Inferior parietal cortex (tissue), 1 donor: ENCODE measurements at regions not wholly inside any gene's neighbourhood (a gene's known extent, or its start where the extent isn't known, plus 50 kb on each side); places are given as distances from the start of the nearest gene placed in this dataset.

Source experiments
- DNase-seq: peaks from one replicate; pipeline ENCODE4 v3.0.0-alpha.2; 2016; ENCODE audit errors: extremely low spot score

DNA sequence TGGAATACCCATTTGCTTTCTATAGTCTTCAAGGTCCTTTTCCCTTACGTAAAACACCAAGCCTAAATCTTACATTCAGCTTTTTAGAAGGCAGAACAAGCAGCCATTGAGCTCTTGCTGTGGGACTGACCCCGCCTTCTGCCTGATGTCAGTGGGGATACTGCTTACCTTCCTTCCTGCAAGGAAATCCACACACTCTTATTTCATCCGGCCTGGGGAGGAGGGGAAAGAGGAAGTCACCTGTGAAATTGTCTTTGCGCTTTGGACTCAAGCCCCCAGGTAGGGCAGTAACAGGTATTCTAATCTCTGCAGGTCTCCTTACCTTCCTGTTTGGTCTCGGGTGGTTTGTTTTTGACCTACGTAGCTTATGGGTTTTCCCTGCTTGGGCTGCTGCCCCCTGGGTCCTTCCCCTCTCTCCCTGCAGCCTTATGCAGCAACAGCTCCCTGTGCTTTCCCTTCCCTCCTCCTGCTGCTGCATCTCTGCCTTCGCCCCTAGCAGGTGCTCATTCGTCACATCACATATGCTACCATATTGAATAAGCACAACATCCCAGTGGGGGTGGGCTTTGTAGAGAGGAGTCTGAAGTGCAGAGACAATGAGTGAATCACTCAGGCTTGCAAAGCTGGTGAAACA lies 402.5 kb upstream of the TRIB2 start:
- DNase-seq: no peak

DNA sequence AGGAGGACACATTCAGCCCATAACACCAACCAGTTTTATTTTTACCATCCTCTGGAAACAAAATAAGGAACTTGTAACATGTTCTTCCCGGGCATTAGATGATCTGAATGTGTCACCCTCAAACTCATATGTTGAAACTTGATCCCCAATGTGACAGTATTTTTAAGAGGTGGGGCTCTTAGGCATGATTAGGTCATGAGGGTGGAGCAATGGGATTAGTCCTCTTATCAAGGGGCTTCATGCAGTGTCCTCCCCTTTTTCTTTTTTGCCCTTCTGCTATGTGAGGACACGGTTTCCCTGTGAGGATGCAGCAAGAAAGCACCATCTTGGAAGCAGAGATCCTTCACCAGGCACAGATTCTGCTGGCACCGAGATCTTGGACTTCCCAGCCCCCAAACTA lies 401.5 kb upstream of the TRIB2 start:
- DNase-seq: no peak

DNA sequence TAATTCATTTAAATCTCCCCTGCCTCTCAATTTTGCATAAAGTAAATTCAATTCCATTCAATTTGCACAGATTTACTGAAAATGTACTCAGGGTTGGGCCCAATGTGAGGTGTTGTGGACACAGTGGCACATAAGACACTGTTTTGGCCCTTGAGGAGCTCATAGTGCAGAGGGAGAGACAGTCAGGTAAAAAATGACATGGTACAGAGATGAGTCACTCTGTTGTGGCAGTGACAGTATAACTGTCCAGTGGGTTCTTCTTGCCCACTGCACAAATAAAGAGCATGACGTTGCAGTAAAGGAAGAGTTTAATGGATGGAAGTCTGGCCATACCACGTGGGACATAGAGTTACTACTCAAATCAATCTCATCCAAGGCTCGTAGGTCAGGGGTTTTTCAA lies 400.3 kb upstream of the TRIB2 start:
- no peak for DNase-seq

DNA sequence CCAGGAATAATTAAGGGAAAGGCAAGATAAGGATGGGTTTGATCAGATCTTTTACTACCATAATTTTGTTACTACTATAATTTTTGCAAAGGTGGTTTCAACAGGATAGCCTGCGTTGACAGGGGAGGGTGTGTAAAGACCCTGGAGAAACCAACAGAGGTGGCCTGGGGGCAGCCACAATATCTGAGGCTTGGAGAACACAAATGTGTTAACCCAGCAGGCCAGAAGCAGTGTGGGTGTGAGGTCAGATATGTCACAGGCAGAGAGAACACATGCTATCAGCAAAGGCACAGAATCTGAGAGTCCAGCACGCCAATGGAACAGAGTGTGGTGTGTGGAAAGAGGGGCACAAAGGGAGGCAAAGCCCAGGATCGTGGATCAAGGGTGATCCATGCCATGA lies 399.4 kb upstream of the TRIB2 start:
- DNase-seq: no peak

DNA sequence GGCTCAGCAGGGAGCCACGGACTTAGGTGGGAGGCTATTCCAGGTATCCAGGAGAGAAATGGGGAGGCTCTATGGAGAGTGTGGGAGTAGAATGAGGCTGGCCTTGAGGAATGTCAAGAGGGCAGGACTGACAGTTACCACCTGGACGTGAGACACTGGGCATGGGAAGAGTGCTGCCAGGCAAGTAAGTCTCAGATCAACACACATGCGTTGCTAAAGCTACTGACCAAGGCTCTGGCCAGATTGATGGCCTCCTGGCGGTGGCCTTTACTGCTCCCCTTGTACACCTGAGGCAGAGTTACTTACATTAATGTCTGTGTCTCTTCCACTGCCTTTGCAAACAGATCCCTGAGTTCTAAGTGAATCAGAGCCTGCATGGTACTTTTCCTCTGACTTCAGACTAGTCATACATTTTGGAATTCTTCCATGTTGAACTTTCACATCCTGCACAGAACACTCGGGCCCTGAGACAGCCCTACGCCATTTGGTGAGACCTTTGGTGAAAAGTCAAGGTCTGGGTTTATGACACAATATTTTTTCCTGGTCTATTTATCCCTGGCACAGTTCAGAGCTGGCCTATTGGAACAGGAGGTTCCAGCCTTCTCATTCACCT lies 398.8 kb upstream of the TRIB2 start:
- DNase-seq: no peak

DNA sequence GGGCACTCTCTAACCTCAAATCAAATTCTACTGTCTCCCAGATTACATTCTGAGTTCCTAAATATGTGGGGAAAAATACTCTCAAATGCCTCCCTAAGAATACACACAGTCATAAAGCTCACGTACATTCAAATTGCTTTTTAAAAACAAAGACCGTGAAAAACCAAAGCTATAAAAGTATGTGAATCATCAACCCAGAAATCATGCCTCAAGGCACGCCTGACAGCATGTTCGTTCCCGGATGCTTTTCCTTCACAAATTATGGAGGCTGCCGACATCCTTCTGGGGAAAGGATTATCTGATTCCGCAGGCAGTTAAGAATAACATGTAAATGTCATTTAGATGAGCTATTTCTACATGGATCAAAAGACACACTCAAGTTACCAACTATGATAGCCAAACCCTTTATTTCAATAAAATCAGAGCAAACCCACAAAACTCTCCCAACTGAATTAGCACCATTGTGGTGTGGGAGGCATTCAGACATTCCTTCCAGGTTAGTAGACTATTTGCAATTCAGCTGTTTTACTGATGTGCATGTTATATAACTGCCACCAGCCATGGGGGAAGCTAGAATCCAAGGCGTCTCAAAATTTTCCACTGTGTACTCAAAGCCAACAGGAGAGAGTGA lies 398.2 kb upstream of the TRIB2 start:
- DNase-seq: peak; percentile 62

DNA sequence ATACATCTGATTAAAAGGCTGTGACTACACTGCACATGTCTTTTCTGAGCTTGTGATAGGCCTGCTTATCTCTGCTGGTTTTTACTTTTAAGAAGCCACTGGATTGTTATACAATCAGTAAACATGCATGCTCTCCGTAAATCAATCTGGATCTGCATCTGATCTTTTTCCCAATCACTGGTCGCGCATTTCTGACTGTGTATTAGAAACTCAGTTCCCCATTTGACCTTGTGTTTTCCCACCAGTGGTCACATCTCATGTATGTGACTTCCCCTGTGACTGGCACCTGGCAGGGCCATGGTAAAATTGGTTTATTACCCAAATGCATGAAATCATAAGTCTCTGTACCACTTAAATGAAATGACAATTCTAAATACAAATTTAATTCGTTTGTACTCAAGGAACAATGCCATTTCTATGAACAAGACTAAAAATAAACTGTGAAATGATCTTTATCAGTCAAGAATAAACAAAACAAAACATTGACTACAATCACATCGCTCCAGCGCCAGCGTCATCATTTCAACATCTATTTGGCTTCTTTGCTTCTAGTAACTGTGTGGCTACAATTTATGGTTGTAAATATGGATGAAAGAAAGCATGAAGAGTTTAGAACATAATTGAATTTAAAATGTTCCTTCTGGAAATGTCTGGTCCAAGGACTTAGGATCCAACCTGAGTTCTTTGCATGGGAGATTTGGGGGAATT lies 396.6 kb upstream of the TRIB2 start:
- no peak for DNase-seq

DNA sequence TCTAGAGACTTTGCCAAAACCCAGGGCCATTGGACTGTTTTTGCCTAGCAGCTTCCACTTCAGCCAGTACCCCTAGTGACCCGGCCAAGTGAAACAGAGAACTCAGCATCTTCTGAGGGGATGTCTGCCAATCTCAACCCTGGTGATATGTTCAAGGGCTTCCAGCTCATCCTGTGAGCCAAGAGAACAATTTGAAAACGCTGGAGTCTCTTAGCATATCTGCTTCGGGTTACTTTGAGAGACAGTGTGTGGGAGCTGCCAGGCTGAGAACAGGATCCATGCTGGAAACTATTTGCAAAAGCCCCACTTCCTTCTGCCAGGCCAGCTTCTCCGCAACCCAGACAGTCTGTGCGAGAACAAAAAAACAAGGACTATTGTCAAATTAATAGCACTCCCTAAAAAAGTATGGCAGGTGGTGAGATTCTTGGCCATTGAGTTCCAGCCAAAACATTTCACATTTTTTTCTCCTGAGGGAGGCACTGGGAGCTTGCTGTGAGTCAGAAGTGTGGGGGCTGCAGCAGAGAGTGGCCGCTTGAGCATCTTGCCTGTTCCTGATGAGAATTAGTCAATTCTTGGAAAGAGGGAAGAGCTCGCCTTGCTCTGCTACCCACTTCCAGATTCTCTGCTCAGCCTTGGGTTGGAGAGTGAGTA lies 395.6 kb upstream of the TRIB2 start:
- DNase-seq: peak; percentile 62

DNA sequence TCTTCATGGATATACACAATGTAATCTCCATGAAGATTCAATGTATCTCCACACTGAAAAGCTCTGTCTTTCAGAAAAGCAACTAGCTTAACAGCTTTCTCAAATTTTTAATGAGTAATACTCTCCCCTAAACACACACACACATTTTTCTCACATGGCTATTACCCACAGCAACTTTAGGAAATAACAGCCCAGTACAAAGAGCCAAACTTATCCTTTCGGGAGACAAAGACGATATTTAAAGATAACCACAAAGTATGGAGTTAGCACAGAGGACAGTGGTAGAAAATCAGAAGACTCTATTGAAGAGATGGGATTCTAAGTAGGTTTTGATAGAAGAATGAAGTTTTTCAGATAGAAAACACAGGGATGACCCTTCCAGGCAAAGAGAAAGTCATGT lies 394.9 kb upstream of the TRIB2 start:
- DNase-seq: no peak

DNA sequence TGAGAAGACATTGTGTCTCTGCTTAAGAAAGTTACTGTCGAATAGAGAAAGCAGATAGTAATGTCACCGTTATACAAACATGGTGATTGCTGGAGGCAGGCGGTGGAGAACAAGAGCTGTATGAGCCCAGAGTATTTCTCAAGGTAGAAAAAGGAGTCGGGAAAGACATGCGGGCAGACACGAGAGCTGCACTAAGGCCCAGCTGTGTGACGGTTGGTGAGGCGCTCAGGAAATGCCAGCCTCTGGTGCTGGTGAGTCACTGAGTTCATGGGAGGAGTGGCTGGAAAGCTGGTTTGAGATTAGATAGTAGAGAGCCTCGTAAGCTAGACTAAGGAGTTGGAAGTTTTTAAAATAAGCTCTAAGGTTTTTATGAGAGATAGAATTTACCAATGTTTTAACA lies 390.9 kb upstream of the TRIB2 start:
- no peak for DNase-seq

DNA sequence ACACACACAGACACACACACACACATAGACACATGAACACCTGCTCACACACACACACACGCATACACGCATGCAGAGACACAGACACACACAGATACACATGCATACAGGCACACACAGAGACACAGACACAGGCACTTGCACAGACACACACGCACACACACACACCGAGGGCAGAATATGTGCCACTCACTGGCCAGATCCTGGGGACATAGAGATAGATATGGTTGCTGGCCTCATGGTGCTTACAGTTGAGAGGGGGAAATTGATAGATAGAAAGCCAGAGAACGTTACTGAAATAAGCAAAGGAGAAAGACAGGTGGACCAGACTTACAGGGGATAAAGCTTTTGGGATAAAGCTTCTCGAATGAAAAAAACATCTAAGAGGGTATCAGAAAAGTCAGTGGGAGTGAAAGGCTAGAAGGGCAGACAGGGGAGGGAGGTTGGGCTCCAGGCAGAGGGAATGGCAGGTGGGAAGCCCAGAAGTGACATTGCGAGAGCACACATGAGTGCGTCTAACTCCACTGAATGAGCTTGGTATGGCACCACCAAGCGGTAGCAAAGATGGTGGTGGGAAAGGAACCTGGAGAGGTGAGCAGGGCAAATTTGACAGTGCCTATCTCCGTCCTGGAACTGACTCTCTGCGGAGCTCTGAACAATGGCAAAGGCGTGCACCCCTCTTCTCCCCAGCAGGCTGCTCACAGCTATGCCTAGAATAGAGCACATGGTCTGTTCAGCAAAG lies 390.1 kb upstream of the TRIB2 start:
- DNase-seq: no peak

DNA sequence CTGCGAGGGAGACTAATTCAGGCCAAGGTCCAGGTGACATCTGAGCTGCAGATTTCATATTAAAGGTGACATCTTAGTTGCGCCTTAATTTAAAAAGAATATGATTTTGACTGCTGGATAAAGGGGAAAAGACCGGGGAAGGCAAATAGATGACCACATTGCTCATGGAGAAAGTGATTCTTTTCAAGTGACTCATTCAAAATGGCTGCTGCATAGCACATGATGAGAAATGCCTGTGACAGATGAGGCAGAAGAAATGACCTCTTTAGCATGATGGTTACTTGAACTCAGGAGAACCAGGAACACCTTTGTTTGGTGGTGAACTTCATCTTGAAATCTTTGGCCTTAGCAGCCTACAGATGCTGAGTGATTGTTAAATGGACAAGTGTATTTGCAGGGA lies 385.8 kb upstream of the TRIB2 start:
- DNase-seq: no peak

DNA sequence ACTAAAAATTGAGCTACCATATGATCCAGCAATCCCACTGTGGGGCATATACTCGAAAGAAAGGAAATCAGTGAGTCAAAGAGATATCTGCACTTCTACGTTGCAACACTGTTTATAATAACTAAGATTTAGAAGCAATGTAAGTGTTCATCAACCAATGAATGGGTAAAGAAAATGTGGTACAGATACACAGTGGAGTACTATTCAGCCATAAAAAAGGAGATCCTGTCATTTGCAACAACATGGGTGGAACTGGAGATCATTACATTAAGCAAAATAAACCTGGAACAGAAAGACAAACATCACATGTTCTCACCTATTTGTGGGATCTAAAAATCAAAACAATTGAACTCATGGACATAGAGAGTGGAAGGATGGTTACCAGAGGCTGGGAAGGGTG lies 385.0 kb upstream of the TRIB2 start:
- no peak for DNase-seq

DNA sequence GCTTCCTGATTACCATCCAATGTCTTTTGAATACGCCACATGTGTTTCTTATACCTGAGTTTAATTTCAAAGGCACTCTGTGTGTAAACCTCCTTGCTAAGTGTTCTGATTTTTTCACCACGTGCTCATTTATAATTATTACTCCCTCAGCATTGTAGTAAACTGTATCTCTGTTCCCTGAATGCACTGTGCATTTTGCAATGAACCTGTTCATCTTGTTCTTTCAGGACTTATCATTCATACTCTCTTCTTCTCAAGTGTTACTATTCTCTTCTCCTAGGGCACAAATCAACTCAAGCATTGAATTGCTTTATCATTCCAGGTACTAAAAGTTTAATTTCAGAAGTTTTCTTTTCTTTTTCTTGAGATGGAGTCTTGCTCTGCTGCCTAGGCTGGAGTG lies 383.4 kb upstream of the TRIB2 start:
- no peak for DNase-seq

DNA sequence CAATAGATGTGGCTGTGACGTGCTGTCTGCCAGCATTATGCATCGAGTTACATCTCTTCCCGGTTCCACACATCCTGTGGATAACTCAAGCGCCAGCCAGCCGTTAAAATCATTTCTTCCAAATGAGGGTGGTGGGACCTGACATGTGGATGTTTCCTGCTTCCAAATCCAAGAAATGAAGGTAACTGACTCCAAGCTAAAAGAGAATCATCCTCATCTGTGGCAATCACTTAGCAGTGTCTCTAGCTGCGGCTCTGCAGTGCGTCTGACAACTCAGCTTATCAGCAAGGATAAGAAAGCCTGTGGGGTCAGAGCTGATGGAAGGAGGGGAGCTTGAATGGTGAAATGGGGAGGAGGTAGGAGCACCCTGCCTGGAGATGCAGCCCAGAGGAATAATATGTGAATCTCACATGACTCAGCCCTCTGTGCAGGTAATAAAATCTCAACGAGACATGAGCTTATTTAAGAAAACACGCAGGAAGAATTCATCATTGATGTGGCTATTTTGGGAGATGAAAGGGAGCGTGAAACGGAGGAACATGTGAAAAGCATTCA lies 382.2 kb upstream of the TRIB2 start:
- no peak for DNase-seq

DNA sequence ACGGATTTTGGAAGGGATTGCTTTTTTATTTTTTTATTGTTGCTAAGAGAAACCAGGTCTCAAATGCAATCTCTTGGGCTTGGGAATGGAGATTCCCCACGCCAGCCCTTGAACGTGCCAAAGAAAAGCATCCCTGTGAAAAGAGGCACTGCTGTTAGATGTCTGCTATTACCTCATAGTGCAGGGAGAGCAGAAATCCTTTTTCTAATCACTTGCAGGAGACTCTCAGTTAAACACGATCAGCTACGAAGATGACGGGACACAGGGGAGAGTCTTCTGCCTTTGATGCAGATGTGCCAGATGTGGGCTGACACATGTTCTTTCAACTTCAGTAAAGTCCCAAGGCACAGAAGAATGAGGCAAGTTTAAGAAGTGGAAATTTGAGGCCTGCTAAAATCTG lies 381.6 kb upstream of the TRIB2 start:
- no peak for DNase-seq

DNA sequence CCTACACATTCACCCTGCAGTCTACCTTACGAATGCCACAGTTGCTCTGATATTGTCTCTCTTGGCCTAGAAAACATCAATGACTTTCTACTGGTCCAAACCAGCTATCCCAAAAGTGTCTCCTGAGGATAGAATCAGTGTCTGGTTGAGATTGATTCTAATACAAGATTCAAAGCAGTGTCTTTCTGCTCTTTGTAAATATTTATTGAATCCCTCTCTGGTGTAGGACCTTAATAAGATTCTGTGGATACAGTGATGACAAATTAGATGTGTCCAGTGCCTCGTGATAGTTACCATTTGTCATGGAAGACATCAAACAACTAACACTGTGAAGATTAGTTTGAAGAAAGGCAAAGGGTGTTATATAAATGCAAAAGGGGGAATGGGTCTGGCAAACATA lies 380.7 kb upstream of the TRIB2 start:
- DNase-seq: no peak

DNA sequence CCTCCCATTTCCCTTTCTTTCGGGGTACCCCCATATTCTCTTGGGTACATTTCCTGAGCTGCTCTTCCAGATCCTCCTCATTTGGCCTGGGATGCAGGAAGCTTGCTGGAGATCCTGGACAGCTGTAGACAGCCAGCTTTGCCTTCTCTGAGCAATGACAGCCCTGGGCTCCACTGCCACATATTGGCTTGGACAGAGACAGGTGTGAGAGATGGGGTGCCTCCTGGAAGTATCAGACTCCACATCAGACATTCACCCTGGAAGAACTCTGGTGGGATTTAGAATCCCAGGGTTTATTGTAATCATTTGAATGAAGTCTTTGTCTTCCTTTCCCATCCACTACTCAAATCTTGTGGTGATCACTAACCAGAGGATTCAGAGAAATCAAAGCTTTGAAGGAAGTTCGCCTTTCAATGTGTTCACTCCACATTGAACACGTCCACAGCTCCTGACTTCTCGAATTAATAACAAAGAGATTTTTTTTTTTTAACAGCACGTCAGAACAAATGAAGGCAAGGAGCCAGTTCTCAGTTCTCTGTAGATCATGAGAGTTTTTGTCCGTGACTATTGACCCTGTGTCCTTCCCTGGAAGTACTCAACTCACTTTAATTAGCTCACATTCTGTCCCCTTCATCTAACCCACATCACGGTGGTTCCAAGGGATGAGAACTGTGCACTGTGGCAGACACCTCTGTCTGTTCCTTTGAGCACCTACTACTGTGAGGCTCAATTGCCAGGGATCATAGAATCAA lies 377.6 kb upstream of the TRIB2 start:
- DNase-seq: no peak

DNA sequence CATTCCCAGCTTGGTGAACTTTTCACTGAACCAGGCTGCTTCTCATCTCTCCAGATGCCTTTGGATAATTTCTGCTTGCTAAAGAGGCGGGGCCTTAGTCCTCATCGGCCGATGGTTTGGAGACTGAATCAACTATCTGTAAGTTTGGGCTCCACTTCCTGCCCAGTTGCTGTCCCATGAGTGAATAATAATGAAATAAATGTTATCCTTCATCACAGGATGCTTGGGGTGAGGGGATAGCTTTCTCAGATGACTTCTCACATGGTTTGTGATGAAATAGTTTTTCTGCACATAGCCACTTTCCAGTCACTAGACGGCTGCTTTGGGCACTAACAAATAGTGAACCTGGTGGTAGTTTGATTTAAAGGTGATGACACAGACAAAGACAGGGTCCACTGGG lies 376.6 kb upstream of the TRIB2 start:
- DNase-seq: no peak

DNA sequence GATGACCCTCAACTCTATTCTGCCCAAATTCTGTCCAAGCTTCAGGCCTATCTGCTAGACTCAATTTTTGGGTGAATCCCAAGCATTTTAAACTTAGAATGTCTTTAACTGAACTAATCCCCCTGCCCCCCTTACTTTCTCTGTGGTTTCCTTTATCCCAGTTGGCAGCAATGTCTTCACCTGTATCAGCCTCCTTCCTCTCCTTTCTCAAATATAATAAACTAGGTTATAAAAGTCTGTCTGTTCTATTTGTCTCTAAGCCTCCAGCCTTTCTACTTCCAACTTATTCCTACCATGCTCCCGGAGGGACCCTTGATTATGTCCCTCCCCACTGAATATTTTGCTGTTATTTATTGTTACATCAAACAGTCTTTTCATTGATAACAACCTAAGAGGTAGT lies 375.5 kb upstream of the TRIB2 start:
- no peak for DNase-seq

DNA sequence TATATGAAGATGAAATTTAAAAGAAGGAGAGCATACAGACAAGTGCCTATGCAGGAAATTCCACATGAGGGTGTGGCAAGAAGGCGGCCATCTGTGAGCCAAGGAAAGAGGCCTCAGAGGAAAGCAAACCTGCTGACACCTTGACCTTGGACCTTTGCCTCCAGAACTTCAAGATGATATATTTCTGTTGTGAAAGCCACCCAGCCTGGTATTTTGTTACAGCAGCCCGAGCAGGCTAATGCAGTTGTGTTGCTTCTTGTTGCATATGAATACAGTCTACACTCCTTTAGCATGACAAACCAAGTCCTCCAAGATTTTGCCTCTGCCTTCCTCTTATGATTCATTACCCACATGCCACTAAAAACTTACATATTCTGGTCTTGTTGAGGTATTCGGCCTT lies 374.8 kb upstream of the TRIB2 start:
- no peak for DNase-seq
